SK-N-SH (cell line): ENCODE measurements at regions not wholly inside any gene's neighbourhood (a gene's known extent, or its start where the extent isn't known, plus 50 kb on each side); places are given as distances from the start of the nearest gene placed in this dataset.

Experiments
- CTCF ChIP-seq: fragments of 200-600 bp; sonication (generic); IDR thresholded peaks from 2 replicates; pipeline ENCODE4 v1.6.1; 2017; ENCODE audit warnings: antibody characterized with exemption, mild to moderate bottlenecking, moderate library complexity
- ELF1 ChIP-seq: IDR thresholded peaks from 2 replicates; pipeline ENCODE4 v1.4.0; 2012
- EP300 ChIP-seq, 2 experiments: IDR thresholded peaks; 2 replicates each; pipeline versions ENCODE4 v1.4.0 to v1.6.1; 2012; ENCODE audit warnings: borderline replicate concordance in 1 of 2, low read depth in 1 of 2, low read length in 1 of 2
- EZH2phosphoT487 ChIP-seq: fragments of 200-600 bp; sonication (generic); IDR thresholded peaks from 2 replicates; pipeline ENCODE4 v1.6.1; 2017; ENCODE audit warnings: low read depth, mixed run types, mild to moderate bottlenecking, antibody characterized with exemption, moderate library complexity, borderline replicate concordance
- GATA2 ChIP-seq: sonication (generic); formaldehyde crosslinking; IDR thresholded peaks from 2 replicates; pipeline ENCODE4 v1.5.0; 2020; ENCODE audit warnings: mild to moderate bottlenecking, missing genetic modification reagents
- JUND ChIP-seq: IDR thresholded peaks from 2 replicates; pipeline ENCODE4 v1.4.0; 2012
- MAX ChIP-seq: IDR thresholded peaks from 2 replicates; pipeline ENCODE4 v1.4.0; 2012; ENCODE audit warnings: low read depth
- NFIC ChIP-seq: IDR thresholded peaks from 2 replicates; pipeline ENCODE4 v1.4.0; 2012; ENCODE audit warnings: borderline replicate concordance
- POLR2AphosphoS5 ChIP-seq: IDR thresholded peaks from 2 replicates; pipeline ENCODE4 v1.6.1; 2012; ENCODE audit warnings: low read depth, low read length
- SMC3 ChIP-seq: IDR thresholded peaks from 2 replicates; pipeline ENCODE4 v1.6.1; 2012; ENCODE audit warnings: low read depth, low read length, improper control_type of control experiment
- YY1 ChIP-seq: IDR thresholded peaks from 2 replicates; pipeline ENCODE4 v1.4.0; 2012; ENCODE audit warnings: low read depth, mild to moderate bottlenecking
- TF ChIP-seq, protein P1 (sequence below): fragments of 150-350 bp; IDR thresholded peaks from 2 replicates; pipeline ENCODE4 v1.6.1; 2017; ENCODE audit warnings: antibody characterized with exemption, low read length, low read depth, borderline replicate concordance
- TF ChIP-seq, protein P2 (sequence below): IDR thresholded peaks from 2 replicates; pipeline ENCODE4 v1.6.1; 2012; ENCODE audit warnings: mild to moderate bottlenecking, low read depth, low read length, moderate library complexity

GRCh38 chr6:140073456-140073855 is 699.0 kb upstream of the CITED2 start:
- no peak for TF ChIP-seq EP300 (IDR thresholded peaks at IDR 0.05; ENCODE audit: borderline replicate concordance in 1 of 2, low read depth in 1 of 2, low read length in 1 of 2)
- TF ChIP-seq CTCF, result no peak
- no peak for TF ChIP-seq NFIC
- TF ChIP-seq YY1, result no peak
- TF ChIP-seq, protein P1, sequence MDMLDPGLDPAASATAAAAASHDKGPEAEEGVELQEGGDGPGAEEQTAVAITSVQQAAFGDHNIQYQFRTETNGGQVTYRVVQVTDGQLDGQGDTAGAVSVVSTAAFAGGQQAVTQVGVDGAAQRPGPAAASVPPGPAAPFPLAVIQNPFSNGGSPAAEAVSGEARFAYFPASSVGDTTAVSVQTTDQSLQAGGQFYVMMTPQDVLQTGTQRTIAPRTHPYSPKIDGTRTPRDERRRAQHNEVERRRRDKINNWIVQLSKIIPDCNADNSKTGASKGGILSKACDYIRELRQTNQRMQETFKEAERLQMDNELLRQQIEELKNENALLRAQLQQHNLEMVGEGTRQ, result no peak
- no peak for TF ChIP-seq GATA2 (CRISPR knock-in tag)
- no peak for TF ChIP-seq MAX
- TF ChIP-seq, protein P2, sequence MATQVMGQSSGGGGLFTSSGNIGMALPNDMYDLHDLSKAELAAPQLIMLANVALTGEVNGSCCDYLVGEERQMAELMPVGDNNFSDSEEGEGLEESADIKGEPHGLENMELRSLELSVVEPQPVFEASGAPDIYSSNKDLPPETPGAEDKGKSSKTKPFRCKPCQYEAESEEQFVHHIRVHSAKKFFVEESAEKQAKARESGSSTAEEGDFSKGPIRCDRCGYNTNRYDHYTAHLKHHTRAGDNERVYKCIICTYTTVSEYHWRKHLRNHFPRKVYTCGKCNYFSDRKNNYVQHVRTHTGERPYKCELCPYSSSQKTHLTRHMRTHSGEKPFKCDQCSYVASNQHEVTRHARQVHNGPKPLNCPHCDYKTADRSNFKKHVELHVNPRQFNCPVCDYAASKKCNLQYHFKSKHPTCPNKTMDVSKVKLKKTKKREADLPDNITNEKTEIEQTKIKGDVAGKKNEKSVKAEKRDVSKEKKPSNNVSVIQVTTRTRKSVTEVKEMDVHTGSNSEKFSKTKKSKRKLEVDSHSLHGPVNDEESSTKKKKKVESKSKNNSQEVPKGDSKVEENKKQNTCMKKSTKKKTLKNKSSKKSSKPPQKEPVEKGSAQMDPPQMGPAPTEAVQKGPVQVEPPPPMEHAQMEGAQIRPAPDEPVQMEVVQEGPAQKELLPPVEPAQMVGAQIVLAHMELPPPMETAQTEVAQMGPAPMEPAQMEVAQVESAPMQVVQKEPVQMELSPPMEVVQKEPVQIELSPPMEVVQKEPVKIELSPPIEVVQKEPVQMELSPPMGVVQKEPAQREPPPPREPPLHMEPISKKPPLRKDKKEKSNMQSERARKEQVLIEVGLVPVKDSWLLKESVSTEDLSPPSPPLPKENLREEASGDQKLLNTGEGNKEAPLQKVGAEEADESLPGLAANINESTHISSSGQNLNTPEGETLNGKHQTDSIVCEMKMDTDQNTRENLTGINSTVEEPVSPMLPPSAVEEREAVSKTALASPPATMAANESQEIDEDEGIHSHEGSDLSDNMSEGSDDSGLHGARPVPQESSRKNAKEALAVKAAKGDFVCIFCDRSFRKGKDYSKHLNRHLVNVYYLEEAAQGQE, result no peak
- no peak for TF ChIP-seq ELF1
- TF ChIP-seq SMC3, result no peak
- TF ChIP-seq EZH2phosphoT487, result no peak
- TF ChIP-seq POLR2AphosphoS5, result no peak
- no peak for TF ChIP-seq JUND
